ENCODE measurements at regions not wholly inside any gene's neighbourhood (a gene's known extent, or its start where the extent isn't known, plus 50 kb on each side); places are given as distances from the start of the nearest gene placed in this dataset.

DNA sequence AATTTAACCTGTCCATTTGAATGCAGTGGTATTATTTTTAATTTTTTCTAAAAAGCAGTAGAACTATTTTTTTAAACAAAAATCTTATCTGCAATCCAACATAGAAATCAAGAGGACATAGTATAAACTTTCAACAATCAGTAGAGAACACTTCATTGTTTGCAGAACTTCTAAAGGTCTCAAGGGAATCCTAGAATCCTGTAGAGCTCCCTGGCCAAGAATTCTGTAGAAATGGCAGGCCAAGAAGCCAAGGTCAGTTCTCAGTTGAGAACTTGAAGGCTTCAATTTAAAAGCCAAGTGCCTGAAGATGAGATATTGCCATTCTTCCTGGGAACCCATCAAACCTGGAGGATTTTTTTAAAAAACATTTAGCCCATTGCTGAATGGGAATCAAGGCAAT, 199.2 kb upstream of the KLF4 start:
- no peaks in the 10 kb centered on the region for H3K4me1 ChIP-seq (ENCODE audit: low read length)

DNA sequence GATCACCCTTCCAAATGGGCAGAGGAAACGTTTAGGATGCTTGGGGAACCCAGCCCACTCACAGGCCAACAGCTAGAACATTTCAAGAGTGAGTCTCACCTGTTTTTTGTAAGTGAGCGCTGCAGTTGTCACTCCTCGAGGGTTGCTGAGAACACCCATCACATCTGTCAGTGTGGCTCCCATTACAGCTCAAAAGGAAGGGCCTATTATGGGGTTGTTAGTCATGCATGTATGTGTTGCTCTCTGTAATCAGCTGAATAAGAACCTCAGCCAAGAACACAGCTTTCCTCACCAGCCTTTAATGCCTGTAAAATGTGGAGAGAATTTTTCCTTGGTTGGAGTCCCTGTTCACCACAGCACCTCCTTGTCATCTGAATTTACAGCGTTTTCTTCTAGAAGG, 196.3 kb upstream of the KLF4 start:
- H2AFZ ChIP-seq (ENCODE audit: low read depth, low read length) = no peak overlapping the region
- no peaks in the 10 kb centered on the region for H3K36me3 ChIP-seq (replicated peaks; ENCODE audit: low read depth, low read length)
- H3K27ac ChIP-seq (ENCODE audit: low read length) = no peak overlapping the region
- H3K9ac ChIP-seq (ENCODE audit: low read length) = no peak overlapping the region
- H3K27me3 ChIP-seq (ENCODE audit: low read depth, low read length) = peaks cover 11% of the 10 kb centered on the region; the same call in 1 of the 2 replicates
- TF ChIP-seq, protein P1, sequence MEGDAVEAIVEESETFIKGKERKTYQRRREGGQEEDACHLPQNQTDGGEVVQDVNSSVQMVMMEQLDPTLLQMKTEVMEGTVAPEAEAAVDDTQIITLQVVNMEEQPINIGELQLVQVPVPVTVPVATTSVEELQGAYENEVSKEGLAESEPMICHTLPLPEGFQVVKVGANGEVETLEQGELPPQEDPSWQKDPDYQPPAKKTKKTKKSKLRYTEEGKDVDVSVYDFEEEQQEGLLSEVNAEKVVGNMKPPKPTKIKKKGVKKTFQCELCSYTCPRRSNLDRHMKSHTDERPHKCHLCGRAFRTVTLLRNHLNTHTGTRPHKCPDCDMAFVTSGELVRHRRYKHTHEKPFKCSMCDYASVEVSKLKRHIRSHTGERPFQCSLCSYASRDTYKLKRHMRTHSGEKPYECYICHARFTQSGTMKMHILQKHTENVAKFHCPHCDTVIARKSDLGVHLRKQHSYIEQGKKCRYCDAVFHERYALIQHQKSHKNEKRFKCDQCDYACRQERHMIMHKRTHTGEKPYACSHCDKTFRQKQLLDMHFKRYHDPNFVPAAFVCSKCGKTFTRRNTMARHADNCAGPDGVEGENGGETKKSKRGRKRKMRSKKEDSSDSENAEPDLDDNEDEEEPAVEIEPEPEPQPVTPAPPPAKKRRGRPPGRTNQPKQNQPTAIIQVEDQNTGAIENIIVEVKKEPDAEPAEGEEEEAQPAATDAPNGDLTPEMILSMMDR (IDR thresholded peaks at IDR 0.05; ENCODE audit: low read depth, low read length) = no peak
- no peak for TF ChIP-seq EZH2phosphoT487 (IDR thresholded peaks at IDR 0.05; ENCODE audit: low read depth)
- H3K4me2 ChIP-seq (ENCODE audit: low read length) = no peak overlapping the region
- no peaks in the 10 kb centered on the region for H4K20me1 ChIP-seq (ENCODE audit: insufficient read depth, low read length)
- no peak overlapping the region for H3K4me3 ChIP-seq (ENCODE audit: low read length)
- no peaks in the 10 kb centered on the region for H3K79me2 ChIP-seq (ENCODE audit: low read length)
- H3K4me1 ChIP-seq (ENCODE audit: low read length) = no peaks in the 10 kb centered on the region
- H3K9me3 ChIP-seq (ENCODE audit: insufficient read depth, low read length) = no peaks in the 10 kb centered on the region

More for the DNA sequence above, 199.2 kb upstream of the KLF4 start:
- Histone ChIP-seq H3K27me3 (ENCODE audit: low read depth, low read length) (peaks cover 16% of the 10 kb centered on the region; the same call in 1 of the 2 replicates), H3K9me3 (ENCODE audit: insufficient read depth, low read length) (no peaks in the 10 kb centered on the region), H3K36me3 (replicated peaks; ENCODE audit: low read depth, low read length) (no peaks in the 10 kb centered on the region), H3K4me2 (ENCODE audit: low read length) (no peak overlapping the region), H2AFZ (ENCODE audit: low read depth, low read length) (no peak overlapping the region), H3K79me2 (ENCODE audit: low read length) (no peaks in the 10 kb centered on the region), H3K4me3 (ENCODE audit: low read length) (no peak overlapping the region), H4K20me1 (ENCODE audit: insufficient read depth, low read length) (no peaks in the 10 kb centered on the region), H3K27ac (ENCODE audit: low read length) (no peak overlapping the region), H3K9ac (ENCODE audit: low read length) (no peak overlapping the region)
- TF ChIP-seq, protein P1 (IDR thresholded peaks at IDR 0.05; ENCODE audit: low read depth, low read length) = no peak
- no peak for TF ChIP-seq EZH2phosphoT487 (IDR thresholded peaks at IDR 0.05; ENCODE audit: low read depth)

DNA sequence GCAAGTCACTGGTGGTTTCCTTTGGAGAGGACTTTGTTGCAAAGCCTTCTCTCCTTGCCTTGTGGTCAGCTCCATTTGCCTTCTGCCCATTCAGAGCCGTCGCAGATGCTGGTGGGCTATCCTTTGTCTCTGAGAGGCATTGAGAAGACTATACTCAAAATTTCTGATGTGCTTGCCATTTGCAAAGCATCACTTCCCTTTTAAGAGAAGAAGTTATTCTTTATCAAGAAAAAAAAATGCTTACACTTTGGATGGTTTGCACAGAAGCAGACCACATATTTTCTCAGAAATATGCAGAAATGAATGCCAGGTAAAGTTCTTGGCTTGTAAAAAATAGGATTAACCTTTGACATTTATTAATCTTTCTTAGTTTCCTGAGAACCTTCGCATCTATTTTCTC, 195.8 kb upstream of the KLF4 start:
- no peaks in the 10 kb centered on the region for H3K79me2 ChIP-seq (ENCODE audit: low read length)
- no peak overlapping the region for H3K9ac ChIP-seq (ENCODE audit: low read length)
- H3K4me3 ChIP-seq (ENCODE audit: low read length) = no peak overlapping the region
- no peaks in the 10 kb centered on the region for H3K4me1 ChIP-seq (ENCODE audit: low read length)
- H3K9me3 ChIP-seq (ENCODE audit: insufficient read depth, low read length) = no peaks in the 10 kb centered on the region
- H3K36me3 ChIP-seq (replicated peaks; ENCODE audit: low read depth, low read length) = no peaks in the 10 kb centered on the region
- H2AFZ ChIP-seq (ENCODE audit: low read depth, low read length) = no peak overlapping the region
- TF ChIP-seq, protein P1 (IDR thresholded peaks at IDR 0.05; ENCODE audit: low read depth, low read length) = no peak
- no peak for TF ChIP-seq EZH2phosphoT487 (IDR thresholded peaks at IDR 0.05; ENCODE audit: low read depth)
- H4K20me1 ChIP-seq (ENCODE audit: insufficient read depth, low read length) = no peaks in the 10 kb centered on the region
- H3K27me3 ChIP-seq (ENCODE audit: low read depth, low read length) = peaks cover 11% of the 10 kb centered on the region; the same call in 1 of the 2 replicates
- H3K27ac ChIP-seq (ENCODE audit: low read length) = no peak overlapping the region
- no peak overlapping the region for H3K4me2 ChIP-seq (ENCODE audit: low read length)

DNA sequence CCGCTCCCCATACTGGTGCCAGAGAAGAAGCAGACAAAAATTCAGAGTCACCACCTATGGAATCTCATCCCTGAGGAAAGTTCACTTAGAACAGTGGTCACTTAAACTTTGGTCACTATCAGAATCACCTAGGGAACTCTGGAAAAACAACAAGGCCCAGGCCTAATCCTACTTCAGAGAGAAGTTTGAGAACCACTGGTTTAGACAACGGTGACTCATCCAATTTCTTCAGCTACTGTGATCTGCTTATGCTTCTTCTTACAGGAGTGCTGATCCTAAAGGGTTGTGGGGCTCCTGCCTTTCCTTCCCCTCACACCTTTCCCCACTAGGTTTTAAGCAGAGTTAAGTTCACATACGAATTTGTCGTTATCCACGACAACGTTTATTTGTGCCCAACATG, 194.7 kb upstream of the KLF4 start:
- no peak for TF ChIP-seq EZH2phosphoT487 (IDR thresholded peaks at IDR 0.05; ENCODE audit: low read depth)
- TF ChIP-seq, protein P1 (IDR thresholded peaks at IDR 0.05; ENCODE audit: low read depth, low read length) = no peak
- no peaks in the 10 kb centered on the region for H4K20me1 ChIP-seq (ENCODE audit: insufficient read depth, low read length)
- H3K36me3 ChIP-seq (replicated peaks; ENCODE audit: low read depth, low read length) = no peaks in the 10 kb centered on the region
- no peaks in the 10 kb centered on the region for H3K79me2 ChIP-seq (ENCODE audit: low read length)
- H3K4me2 ChIP-seq (ENCODE audit: low read length) = no peak overlapping the region
- no peak overlapping the region for H3K4me3 ChIP-seq (ENCODE audit: low read length)
- no peak overlapping the region for H2AFZ ChIP-seq (ENCODE audit: low read depth, low read length)
- H3K27me3 ChIP-seq (ENCODE audit: low read depth, low read length) = peaks cover 11% of the 10 kb centered on the region; the same call in 1 of the 2 replicates
- no peak overlapping the region for H3K9ac ChIP-seq (ENCODE audit: low read length)
- no peaks in the 10 kb centered on the region for H3K4me1 ChIP-seq (ENCODE audit: low read length)
- H3K9me3 ChIP-seq (ENCODE audit: insufficient read depth, low read length) = no peaks in the 10 kb centered on the region
- no peak overlapping the region for H3K27ac ChIP-seq (ENCODE audit: low read length)
